ENCODE measurements at regions not wholly inside any gene's neighbourhood (a gene's known extent, or its start where the extent isn't known, plus 50 kb on each side); places are given as distances from the start of the nearest gene placed in this dataset.
"Not testable (repeated sequence)": the region's sequence is repeated elsewhere in the genome, so short reads cannot be mapped to it uniquely, and the experiment has no call there.

GRCh38 chr11:23632293-23632692 lies 772.0 kb upstream of the CCDC179 start:
- Histone ChIP-seq H3K27ac (ENCODE audit: low read length) (no peak overlapping the region), H3K4me1 (ENCODE audit: low read length) (no peaks in the 10 kb centered on the region), H3K9me3 (ENCODE audit: insufficient read depth, low read length) (no peaks in the 10 kb centered on the region), H3K79me2 (ENCODE audit: low read length) (no peaks in the 10 kb centered on the region), H4K20me1 (ENCODE audit: insufficient read depth, low read length) (no peaks in the 10 kb centered on the region), H3K36me3 (replicated peaks; ENCODE audit: low read depth, low read length) (no peaks in the 10 kb centered on the region), H2AFZ (ENCODE audit: low read depth, low read length) (no peak overlapping the region), H3K9ac (ENCODE audit: low read length) (no peak overlapping the region), H3K27me3 (ENCODE audit: low read depth, low read length) (no peaks in the 10 kb centered on the region), H3K4me3 (ENCODE audit: low read length) (no peak overlapping the region), H3K4me2 (ENCODE audit: low read length) (no peak overlapping the region)
- no peak for TF ChIP-seq EZH2phosphoT487 (IDR thresholded peaks at IDR 0.05; ENCODE audit: low read depth)
- TF ChIP-seq, protein P1, sequence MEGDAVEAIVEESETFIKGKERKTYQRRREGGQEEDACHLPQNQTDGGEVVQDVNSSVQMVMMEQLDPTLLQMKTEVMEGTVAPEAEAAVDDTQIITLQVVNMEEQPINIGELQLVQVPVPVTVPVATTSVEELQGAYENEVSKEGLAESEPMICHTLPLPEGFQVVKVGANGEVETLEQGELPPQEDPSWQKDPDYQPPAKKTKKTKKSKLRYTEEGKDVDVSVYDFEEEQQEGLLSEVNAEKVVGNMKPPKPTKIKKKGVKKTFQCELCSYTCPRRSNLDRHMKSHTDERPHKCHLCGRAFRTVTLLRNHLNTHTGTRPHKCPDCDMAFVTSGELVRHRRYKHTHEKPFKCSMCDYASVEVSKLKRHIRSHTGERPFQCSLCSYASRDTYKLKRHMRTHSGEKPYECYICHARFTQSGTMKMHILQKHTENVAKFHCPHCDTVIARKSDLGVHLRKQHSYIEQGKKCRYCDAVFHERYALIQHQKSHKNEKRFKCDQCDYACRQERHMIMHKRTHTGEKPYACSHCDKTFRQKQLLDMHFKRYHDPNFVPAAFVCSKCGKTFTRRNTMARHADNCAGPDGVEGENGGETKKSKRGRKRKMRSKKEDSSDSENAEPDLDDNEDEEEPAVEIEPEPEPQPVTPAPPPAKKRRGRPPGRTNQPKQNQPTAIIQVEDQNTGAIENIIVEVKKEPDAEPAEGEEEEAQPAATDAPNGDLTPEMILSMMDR (IDR thresholded peaks at IDR 0.05; ENCODE audit: low read depth, low read length), result no peak

DNA sequence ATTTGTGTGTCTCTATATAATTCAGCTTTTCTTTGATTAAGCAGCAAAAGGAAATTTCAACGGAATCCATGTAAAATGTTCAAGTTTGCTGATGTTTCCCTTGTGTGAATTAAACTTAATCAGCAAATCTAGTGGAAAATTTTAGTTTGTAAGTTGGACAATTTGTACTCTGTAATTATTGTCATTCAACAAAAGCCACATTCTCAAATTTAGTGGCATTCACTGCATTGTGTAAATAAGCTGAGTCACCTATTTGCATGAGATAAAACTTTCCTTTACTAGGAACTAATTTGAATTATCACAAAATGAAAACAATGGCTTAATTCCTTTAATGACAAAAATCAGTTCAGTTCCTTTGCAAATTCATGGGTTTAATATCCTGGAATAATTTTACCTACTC lies 784.2 kb upstream of the CCDC179 start:
- no peaks in the 10 kb centered on the region for H3K27me3 ChIP-seq (ENCODE audit: low read depth, low read length)
- H3K4me2 ChIP-seq (ENCODE audit: low read length), result no peak overlapping the region
- no peak for TF ChIP-seq EZH2phosphoT487 (IDR thresholded peaks at IDR 0.05; ENCODE audit: low read depth)
- TF ChIP-seq, protein P1 (IDR thresholded peaks at IDR 0.05; ENCODE audit: low read depth, low read length), result no peak
- H3K4me1 ChIP-seq (ENCODE audit: low read length), result no peaks in the 10 kb centered on the region
- no peaks in the 10 kb centered on the region for H4K20me1 ChIP-seq (ENCODE audit: insufficient read depth, low read length)
- no peak overlapping the region for H3K27ac ChIP-seq (ENCODE audit: low read length)
- no peaks in the 10 kb centered on the region for H3K36me3 ChIP-seq (replicated peaks; ENCODE audit: low read depth, low read length)
- H3K9ac ChIP-seq (ENCODE audit: low read length), result no peak overlapping the region
- no peaks in the 10 kb centered on the region for H3K9me3 ChIP-seq (ENCODE audit: insufficient read depth, low read length)
- no peaks in the 10 kb centered on the region for H3K79me2 ChIP-seq (ENCODE audit: low read length)
- H2AFZ ChIP-seq (ENCODE audit: low read depth, low read length), result no peak overlapping the region
- no peak overlapping the region for H3K4me3 ChIP-seq (ENCODE audit: low read length)

DNA sequence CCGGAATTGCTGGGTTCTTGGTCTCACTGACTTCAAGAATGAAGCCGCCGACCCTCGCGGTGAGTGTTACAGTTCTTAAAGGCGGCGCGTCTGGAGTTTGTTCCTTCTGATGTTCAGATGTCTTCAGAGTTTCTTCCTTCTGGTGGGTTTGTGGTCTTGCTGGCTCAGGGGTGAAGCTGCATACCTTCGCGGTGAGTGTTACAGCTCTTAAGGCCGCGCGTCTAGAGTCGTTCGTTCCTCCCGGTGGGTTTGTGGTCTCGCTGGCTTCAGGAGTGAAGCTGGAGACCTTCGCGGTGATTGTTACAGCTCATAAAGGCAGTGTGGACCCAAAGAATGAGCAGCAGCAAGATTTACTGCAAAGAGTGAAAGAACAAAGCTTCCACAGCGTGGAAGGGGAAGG lies 792.1 kb upstream of the CCDC179 start:
- not testable (repeated sequence) for H3K79me2 ChIP-seq (ENCODE audit: low read length); H3K4me3 ChIP-seq (ENCODE audit: low read length); H3K9me3 ChIP-seq (ENCODE audit: insufficient read depth, low read length); H3K4me2 ChIP-seq (ENCODE audit: low read length); H2AFZ ChIP-seq (ENCODE audit: low read depth, low read length); H3K27ac ChIP-seq (ENCODE audit: low read length); H3K27me3 ChIP-seq (ENCODE audit: low read depth, low read length); H3K36me3 ChIP-seq (replicated peaks; ENCODE audit: low read depth, low read length); H3K4me1 ChIP-seq (ENCODE audit: low read length); H3K9ac ChIP-seq (ENCODE audit: low read length); H4K20me1 ChIP-seq (ENCODE audit: insufficient read depth, low read length)

DNA sequence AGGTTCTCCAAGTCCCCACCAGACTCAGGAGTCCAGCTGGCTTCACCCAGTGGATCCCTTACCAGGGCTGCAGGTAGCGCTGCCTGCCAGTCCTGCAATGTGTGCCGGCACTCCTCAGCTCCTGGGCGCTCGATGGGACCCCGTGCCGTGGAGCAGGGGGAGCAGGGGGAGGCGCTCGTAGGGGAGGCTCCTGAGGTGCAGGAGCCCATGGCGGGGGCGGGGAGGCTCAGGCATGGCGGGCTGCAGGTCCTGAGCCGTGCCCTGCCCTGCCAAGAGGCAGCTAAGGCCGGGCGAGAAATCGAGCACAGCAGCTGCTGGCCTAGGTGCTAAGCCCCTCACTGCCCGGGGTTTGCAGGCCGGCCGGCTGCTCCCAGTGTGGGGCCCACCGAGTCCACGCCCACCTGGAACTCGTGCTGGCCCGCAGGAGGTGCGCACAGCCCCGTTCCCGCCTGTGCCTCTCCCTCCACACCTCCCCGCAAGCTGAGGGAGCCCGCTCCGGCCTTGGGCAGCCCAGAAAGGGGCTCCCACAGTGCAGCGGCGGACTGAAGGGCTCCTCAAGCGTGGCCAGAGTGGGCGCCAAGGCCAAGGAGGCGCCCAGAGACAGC lies 792.9 kb upstream of the CCDC179 start:
- Histone ChIP-seq H3K36me3 (replicated peaks; ENCODE audit: low read depth, low read length) (no peaks in the 10 kb centered on the region), H3K27me3 (ENCODE audit: low read depth, low read length) (no peaks in the 10 kb centered on the region), H3K79me2 (ENCODE audit: low read length) (no peaks in the 10 kb centered on the region), H3K9me3 (ENCODE audit: insufficient read depth, low read length) (no peaks in the 10 kb centered on the region), H3K4me1 (ENCODE audit: low read length) (no peaks in the 10 kb centered on the region), H4K20me1 (ENCODE audit: insufficient read depth, low read length) (no peaks in the 10 kb centered on the region), H3K27ac (ENCODE audit: low read length) (no peak overlapping the region), H3K4me3 (ENCODE audit: low read length) (no peak overlapping the region), H2AFZ (ENCODE audit: low read depth, low read length) (no peak overlapping the region), H3K4me2 (ENCODE audit: low read length) (no peak overlapping the region), H3K9ac (ENCODE audit: low read length) (no peak overlapping the region)
- TF ChIP-seq EZH2phosphoT487 (IDR thresholded peaks at IDR 0.05; ENCODE audit: low read depth), result no peak
- TF ChIP-seq, protein P1 (IDR thresholded peaks at IDR 0.05; ENCODE audit: low read depth, low read length), result no peak
